ENCODE measurements at regions not wholly inside any gene's neighbourhood (a gene's known extent, or its start where the extent isn't known, plus 50 kb on each side); places are given as distances from the start of the nearest gene placed in this dataset.
"Not testable (repeated sequence)": the region's sequence is repeated elsewhere in the genome, so short reads cannot be mapped to it uniquely, and the experiment has no call there.

- no peak for DNase-seq (ENCODE audit: low spot score)
Measured at GRCh38 chr2:205865056-205865455, 182.8 kb downstream of the NRP2 start.

- DNase-seq (ENCODE audit: low spot score): no peak
Measured at GRCh38 chr2:205864491-205864890, 182.2 kb downstream of the NRP2 start.

- DNase-seq (ENCODE audit: low spot score): not testable (repeated sequence)
Measured at GRCh38 chr2:205862761-205863160, 180.5 kb downstream of the NRP2 start.

GRCh38 chr2:205860885-205861284 lies 178.6 kb downstream of the NRP2 start:
- DNase-seq (ENCODE audit: low spot score): no peak

- DNase-seq (ENCODE audit: low spot score): no peak
Measured at GRCh38 chr2:205860181-205860580, 177.9 kb downstream of the NRP2 start.

GRCh38 chr2:205858881-205859441 lies 176.7 kb downstream of the NRP2 start:
- no peak for DNase-seq (ENCODE audit: low spot score)

- no peak for DNase-seq (ENCODE audit: low spot score)
Measured at GRCh38 chr2:205858275-205858674, 176.0 kb downstream of the NRP2 start.

GRCh38 chr2:205857520-205858237 lies 175.4 kb downstream of the NRP2 start:
- no peak for DNase-seq (ENCODE audit: low spot score)

GRCh38 chr2:205852457-205852856 lies 170.2 kb downstream of the NRP2 start:
- no peak for DNase-seq (ENCODE audit: low spot score)

- DNase-seq (ENCODE audit: low spot score): no peak
Measured at GRCh38 chr2:205850611-205851010, 168.3 kb downstream of the NRP2 start.

GRCh38 chr2:205850132-205850531 lies 167.8 kb downstream of the NRP2 start:
- DNase-seq (ENCODE audit: low spot score): no peak

GRCh38 chr2:205849136-205849535 lies 166.8 kb downstream of the NRP2 start:
- DNase-seq (ENCODE audit: low spot score): no peak

- DNase-seq (ENCODE audit: low spot score): no peak
Measured at GRCh38 chr2:205848601-205849000, 166.3 kb downstream of the NRP2 start.

All from HT-29 (cell line).